AG09309 (cell line): ENCODE measurements at regions not wholly inside any gene's neighbourhood (a gene's known extent, or its start where the extent isn't known, plus 50 kb on each side); places are given as distances from the start of the nearest gene placed in this dataset.

Source experiments
- DNase-seq: peaks from one replicate; pipeline ENCODE4 v3.0.0-alpha.2; 2010; ENCODE audit warnings: low read depth
- H3K4me3 ChIP-seq: 2 replicates; pipeline ENCODE4 v1.5.1; 2011; ENCODE audit warnings: mild to moderate bottlenecking, low read depth, low read length, moderate library complexity; ENCODE audit not compliant: control insufficient read depth
- TF ChIP-seq, protein P1 (sequence below): IDR thresholded peaks from 2 replicates; pipeline ENCODE4 v1.5.1; 2011; ENCODE audit warnings: mild to moderate bottlenecking, low read depth, low read length, inconsistent platforms; ENCODE audit not compliant: insufficient read depth, control insufficient read depth; ENCODE audit errors: missing control alignments

DNA sequence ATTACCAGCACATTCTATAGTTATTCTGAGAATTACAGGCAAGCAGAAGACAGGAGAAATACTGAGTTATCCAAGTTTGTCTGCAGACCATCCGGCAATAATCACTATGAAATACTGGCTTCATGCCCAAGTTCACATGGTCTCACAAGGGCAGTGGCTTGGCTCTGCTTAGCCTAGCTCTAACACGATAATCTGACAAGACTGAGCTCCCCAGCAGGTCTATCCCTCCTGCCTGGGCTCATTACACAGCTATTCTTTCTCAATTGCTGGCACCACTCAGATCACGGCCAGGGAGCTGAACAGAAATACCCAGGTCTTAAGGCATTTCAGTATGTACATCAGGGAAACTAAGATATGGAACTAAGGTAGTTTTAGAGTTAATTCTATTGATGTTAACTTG is 361.6 kb upstream of the PCDH20 start:
- TF ChIP-seq, protein P1, sequence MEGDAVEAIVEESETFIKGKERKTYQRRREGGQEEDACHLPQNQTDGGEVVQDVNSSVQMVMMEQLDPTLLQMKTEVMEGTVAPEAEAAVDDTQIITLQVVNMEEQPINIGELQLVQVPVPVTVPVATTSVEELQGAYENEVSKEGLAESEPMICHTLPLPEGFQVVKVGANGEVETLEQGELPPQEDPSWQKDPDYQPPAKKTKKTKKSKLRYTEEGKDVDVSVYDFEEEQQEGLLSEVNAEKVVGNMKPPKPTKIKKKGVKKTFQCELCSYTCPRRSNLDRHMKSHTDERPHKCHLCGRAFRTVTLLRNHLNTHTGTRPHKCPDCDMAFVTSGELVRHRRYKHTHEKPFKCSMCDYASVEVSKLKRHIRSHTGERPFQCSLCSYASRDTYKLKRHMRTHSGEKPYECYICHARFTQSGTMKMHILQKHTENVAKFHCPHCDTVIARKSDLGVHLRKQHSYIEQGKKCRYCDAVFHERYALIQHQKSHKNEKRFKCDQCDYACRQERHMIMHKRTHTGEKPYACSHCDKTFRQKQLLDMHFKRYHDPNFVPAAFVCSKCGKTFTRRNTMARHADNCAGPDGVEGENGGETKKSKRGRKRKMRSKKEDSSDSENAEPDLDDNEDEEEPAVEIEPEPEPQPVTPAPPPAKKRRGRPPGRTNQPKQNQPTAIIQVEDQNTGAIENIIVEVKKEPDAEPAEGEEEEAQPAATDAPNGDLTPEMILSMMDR: no peak
- no peak overlapping the region for H3K4me3 ChIP-seq
- DNase-seq: no peak

DNA sequence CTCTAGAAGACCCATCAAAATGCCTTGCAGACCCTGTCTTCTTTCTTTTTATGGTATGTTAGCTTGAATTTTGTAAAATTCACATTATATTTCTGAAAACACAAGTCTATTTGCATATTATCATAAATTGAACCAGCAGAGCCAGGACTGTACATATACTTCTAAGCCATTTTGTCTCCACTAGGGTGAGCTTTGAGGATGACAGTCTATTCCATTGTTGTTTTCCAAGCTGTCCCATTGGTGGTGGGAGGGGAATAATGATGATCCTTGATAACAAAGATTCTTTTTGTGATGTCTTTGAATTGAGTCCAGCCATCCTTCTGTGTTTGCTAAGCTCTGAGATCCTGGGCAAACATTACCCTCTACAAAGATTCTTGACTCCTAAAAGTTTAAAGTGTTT is 359.3 kb upstream of the PCDH20 start:
- DNase-seq: no peak
- H3K4me3 ChIP-seq: no peak overlapping the region
- TF ChIP-seq, protein P1: no peak

DNA sequence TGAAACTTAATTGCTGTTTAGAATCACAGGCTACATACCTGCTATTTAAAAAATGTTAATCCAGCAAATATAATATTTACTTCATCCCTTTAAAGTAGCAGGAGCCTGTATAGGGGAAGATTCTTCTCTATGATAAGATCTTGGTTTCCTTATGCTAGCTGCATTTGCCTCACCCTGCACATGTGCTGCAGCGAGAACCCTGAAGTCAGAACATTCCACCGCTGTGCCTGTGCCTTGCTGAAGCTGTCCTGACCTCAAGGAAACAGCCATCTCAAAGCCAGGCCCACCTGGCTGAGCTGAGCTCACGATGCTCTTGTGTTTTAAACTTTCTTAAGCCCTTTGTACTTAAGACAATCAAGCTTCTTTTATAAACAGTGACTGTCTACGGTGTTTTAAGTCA is 355.0 kb upstream of the PCDH20 start:
- H3K4me3 ChIP-seq: no peak overlapping the region
- DNase-seq: no peak
- TF ChIP-seq, protein P1: no peak

DNA sequence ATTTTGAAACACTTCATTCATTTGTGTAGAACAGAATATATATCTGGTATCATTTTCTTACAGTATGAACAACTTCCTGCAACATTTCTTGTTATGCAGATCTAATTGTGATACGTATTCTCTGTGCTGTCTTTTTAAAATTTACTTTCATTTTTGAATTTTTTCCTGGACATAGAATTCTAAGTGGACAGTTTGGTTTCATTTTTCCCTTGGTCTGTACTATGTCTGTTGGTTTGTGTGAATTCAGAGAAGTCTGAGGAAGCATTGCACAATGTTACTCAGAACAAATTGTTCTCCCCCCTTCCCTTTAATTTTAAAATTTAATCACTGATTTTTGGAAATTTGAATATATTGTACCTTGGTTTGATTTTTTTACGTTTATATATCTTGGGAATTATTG is 352.5 kb upstream of the PCDH20 start:
- no peak for DNase-seq
- no peak overlapping the region for H3K4me3 ChIP-seq
- TF ChIP-seq, protein P1: no peak

DNA sequence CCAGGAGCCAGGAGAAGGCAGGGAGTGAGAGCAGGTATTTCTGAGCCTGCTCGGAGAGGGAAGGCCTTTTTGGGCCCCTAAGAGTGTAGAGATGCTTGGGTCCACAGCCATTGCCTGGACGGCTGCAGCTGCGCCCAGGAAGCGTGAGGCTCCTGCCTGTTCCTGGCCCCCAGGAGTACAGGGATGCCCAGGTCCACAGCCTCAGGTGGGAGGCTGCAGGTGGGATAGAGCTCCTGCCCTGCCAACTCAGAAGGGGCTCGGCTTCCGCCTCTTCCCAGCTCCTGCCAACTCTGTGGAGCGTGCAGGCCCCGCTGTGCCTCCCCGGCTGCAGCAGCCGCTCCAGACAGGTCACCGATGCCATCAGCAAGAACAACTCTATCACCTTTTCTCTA is 351.0 kb upstream of the PCDH20 start:
- DNase-seq: no peak
- TF ChIP-seq, protein P1: no peak
- no peak overlapping the region for H3K4me3 ChIP-seq

DNA sequence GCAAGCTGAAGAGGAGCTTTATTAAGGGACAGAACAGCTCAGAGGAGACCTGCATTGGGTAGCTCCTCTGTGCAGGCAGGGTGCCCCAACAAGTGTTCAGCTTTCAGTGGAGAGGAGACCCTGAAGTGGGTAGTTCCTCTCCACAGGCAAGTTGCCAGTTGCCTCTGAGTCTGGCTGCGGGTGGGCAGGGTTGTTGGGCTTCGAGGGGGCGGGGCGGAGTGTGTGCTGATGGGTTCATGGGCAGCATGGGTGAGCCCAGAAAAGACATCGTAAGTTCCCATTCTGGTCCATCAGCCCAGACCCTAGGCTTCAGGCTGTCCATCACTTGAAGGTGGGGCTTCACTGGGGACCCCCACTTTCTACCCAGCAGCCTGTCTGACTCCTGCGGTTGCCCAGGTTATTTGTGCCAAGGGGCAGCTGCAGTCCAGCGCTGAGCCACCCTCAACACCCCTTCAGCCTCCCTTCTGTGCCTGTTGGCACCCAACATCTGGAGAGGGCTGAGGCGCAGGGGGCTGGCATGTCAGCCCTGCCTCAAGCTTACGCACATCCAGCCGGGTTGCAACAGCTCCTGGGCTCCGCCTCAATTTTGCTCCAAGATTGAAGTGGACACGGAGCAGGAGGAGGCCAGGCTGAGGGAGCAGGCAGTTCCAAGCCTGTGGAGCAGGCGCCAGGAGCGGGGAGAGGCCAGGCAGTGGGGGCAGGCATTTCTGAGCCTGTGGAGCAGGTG is 350.5 kb upstream of the PCDH20 start:
- no peak overlapping the region for H3K4me3 ChIP-seq
- no peak for DNase-seq
- TF ChIP-seq, protein P1: no peak

DNA sequence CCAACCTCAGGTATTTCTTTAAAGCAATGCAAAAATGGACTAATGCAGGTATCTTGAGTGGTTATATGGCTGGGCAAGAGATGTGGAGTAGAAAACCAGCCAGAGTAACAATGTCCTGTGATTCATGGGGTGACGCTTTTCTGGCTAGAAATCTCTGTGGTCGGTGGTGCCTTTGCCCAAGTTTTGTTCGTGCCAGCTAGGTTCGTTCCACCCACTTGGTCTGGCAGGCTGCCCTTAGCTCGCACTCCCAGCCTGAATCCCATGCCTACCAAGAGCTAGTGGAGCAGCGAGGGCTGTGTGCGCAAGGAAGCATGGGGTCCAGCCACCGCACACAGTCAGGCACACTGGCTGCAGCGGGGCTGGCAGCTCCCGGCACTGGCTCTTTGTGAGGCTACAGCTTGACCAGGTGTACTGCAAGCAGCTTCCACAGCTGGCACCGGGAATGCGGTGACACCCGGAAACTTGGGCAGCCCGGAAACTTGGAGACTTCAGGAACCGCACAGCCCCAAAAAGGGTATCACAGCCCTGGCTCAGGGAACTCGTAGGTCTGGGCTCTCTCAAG is 349.6 kb upstream of the PCDH20 start:
- TF ChIP-seq, protein P1: no peak
- no peak for DNase-seq
- H3K4me3 ChIP-seq: no peak overlapping the region
